K562 (cell line): ENCODE measurements at regions not wholly inside any gene's neighbourhood (a gene's known extent, or its start where the extent isn't known, plus 50 kb on each side); places are given as distances from the start of the nearest gene placed in this dataset.

Experiments
- ATAC-seq: fragments of 200-7000 bp; cut with Tn5 transposase; 3 replicates; pipeline ENCODE4 v1.9.1; 2020; ENCODE audit warnings: moderate library complexity
- BruUV-seq: library from RNA; stranded (reverse); fragments of 400-500 nt; replicated peaks from 2 replicates; lab custom pipeline; 2021; lab: Mats Ljungman, UMichigan
- CTCF ChIA-PET: fragments of 300-600 bp; formaldehyde crosslinking; extraction: SDS; loops from one replicate; lab custom pipeline; 2021; ENCODE audit warnings: low intra/inter-chr PET ratio; lab: Yijun Ruan, JAX
- POLR2A ChIA-PET: fragments of 300-600, 350-650 bp; sonication (Branson Sonifier 250); formaldehyde crosslinking; extraction: SDS; loops from one replicate; lab custom pipeline; 2021; ENCODE audit warnings: antibody characterized with exemption, inconsistent platforms; lab: Yijun Ruan, JAX
- DNase-seq, 4 experiments: peaks; one replicate each; pipeline versions ENCODE4 v3.0.0 to v3.0.0-alpha.2; 2011 to 2018; ENCODE audit warnings: low spot score in 3 of 4, mixed read lengths in 3 of 4; ENCODE audit errors: extremely low read depth in 1 of 4
- FAIRE-seq: peaks from 2 replicates; lab custom pipeline; 2011; peaks lifted over from hg19 to GRCh38; lab: Jason Lieb, UNC
- H2AFZ ChIP-seq: 2 replicates; pipeline ENCODE4 v1.6.0; 2011; ENCODE audit warnings: low read depth, low read length, control low read depth, inconsistent platforms
- H3K27ac ChIP-seq: fragments of 200-600 bp; 3 replicates; pipeline ENCODE4 v1.8.0; 2011; ENCODE audit warnings: low read depth, mild to moderate bottlenecking, control low read depth, inconsistent platforms, low read length, moderate library complexity, mixed read lengths; ENCODE audit errors: extremely low read depth
- H3K27me3 ChIP-seq, 2 experiments: fragments of 300-600 bp in 1 of 2; 2 replicates in 1 of 2; 3 replicates in 1 of 2; pipeline versions ENCODE4 v1.6.0 to v1.8.0; 2011; ENCODE audit warnings: inconsistent platforms in 2 of 2, low read length in 2 of 2, mild to moderate bottlenecking in 1 of 2, mixed read lengths in 1 of 2, moderate library complexity in 1 of 2; ENCODE audit not compliant: control insufficient read depth in 2 of 2, insufficient read depth in 2 of 2
- H3K36me3 ChIP-seq: fragments of 300-600 bp; 3 replicates; pipeline ENCODE4 v1.8.0; 2011; ENCODE audit warnings: mild to moderate bottlenecking, low read length, inconsistent platforms; ENCODE audit not compliant: control insufficient read depth, insufficient read depth
- H3K4me1 ChIP-seq, 2 experiments: fragments of 200-600 bp in 1 of 2; replicated peaks in 1 of 2; 2 replicates in 1 of 2; 3 replicates in 1 of 2; pipeline versions ENCODE4 v1.5.1 to v1.8.0; 2011; ENCODE audit warnings: inconsistent platforms in 2 of 2, low read length in 2 of 2, mild to moderate bottlenecking in 1 of 2, mixed read lengths in 1 of 2, moderate library complexity in 1 of 2; ENCODE audit not compliant: control insufficient read depth in 2 of 2, insufficient read depth in 2 of 2
- H3K4me2 ChIP-seq: 2 replicates; pipeline ENCODE4 v1.6.1; 2011; ENCODE audit warnings: low read length, control low read depth, inconsistent platforms, mixed read lengths; ENCODE audit not compliant: insufficient read depth
- H3K4me3 ChIP-seq: fragments of 200-600 bp; sonication (generic), shearing (Covaris generic); 2 replicates; pipeline ENCODE4 v1.5.1; 2016; ENCODE audit warnings: control low read depth, inconsistent platforms
- H3K79me2 ChIP-seq: fragments of 200-600 bp; 3 replicates; pipeline ENCODE4 v1.8.0; 2011; ENCODE audit warnings: low read length, inconsistent platforms; ENCODE audit not compliant: control insufficient read depth, insufficient read depth
- H3K9ac ChIP-seq, 2 experiments: 2 replicates each; pipeline versions ENCODE4 v1.6.0 to v1.6.1; 2011; ENCODE audit warnings: low read depth in 2 of 2, low read length in 2 of 2, control low read depth in 1 of 2, inconsistent platforms in 1 of 2, mild to moderate bottlenecking in 1 of 2, mixed read lengths in 1 of 2; ENCODE audit not compliant: insufficient read depth in 1 of 2
- H3K9me1 ChIP-seq: one replicate; pipeline ENCODE4 v1.6.0; 2011; ENCODE audit warnings: inconsistent platforms, mild to moderate bottlenecking, low read length, moderate library complexity; ENCODE audit not compliant: control insufficient read depth, insufficient read depth
- H3K9me3 ChIP-seq: replicated peaks from 2 replicates; pipeline ENCODE4 v1.5.1; 2011; ENCODE audit warnings: low read depth, low read length, inconsistent platforms; ENCODE audit not compliant: control insufficient read depth, insufficient read depth
- H4K20me1 ChIP-seq: replicated peaks from 2 replicates; pipeline ENCODE4 v1.6.1; 2011; ENCODE audit warnings: low read length, inconsistent platforms, mixed read lengths; ENCODE audit not compliant: control insufficient read depth, insufficient read depth
- AFF4 ChIP-seq: sonication (generic); formaldehyde crosslinking; IDR thresholded peaks from 2 replicates; pipeline ENCODE4 v1.8.0; 2023; ENCODE audit warnings: mild to moderate bottlenecking, missing genetic modification reagents
- WGBS: fragments of 100-300 bp; shearing (Covaris generic); methylation state at CpG from one replicate; pipeline ENCODE4 v1.1.6; 2016; ENCODE audit warnings: low coverage, mixed read lengths; ENCODE audit not compliant: insufficient coverage; ENCODE audit errors: missing lambda C conversion rate; 5-methylcytosine and 5-hydroxymethylcytosine counted together
- in situ Hi-C: fragments of 300-500 bp; cut with MboI; formaldehyde crosslinking; loops from 4 replicates; pipeline ENCODE4 v1.15.0; 2018; ENCODE audit warnings: inconsistent platforms, mixed read lengths
- intact Hi-C: fragments of 100-400 bp; cut with micrococcal nuclease; formaldehyde crosslinking; loops from 2 replicates; pipeline ENCODE4 v1.14.2; 2022

GRCh38 chr4:165605811-165606210 is 227.0 kb downstream of the CPE start:
- Histone ChIP-seq H3K27ac (no peak overlapping the region), H3K36me3 (no peaks in the 10 kb centered on the region), H3K9me1 (no peaks in the 10 kb centered on the region), H3K79me2 (no peaks in the 10 kb centered on the region), H3K4me3 (no peak overlapping the region), H3K9ac (no peak overlapping the region), H4K20me1 (no peaks in the 10 kb centered on the region), H3K4me2 (no peak overlapping the region), H3K4me1 (no peaks in the 10 kb centered on the region), H2AFZ (no peak overlapping the region), H3K9me3 (no peaks in the 10 kb centered on the region), H3K27me3 (no peaks in the 10 kb centered on the region)
- ChIA-PET POLR2A (no interaction called here), CTCF (interaction anchor here (0.6 kb wide), 1 partner anchor 98 kb away, joined by 4 read pairs; no protein-coding TSS in a partner anchor)
- intact Hi-C loops (no loop called here), in situ Hi-C loops (no loop called here)
- TF ChIP-seq AFF4 (CRISPR knock-in tag), result no peak
- DNase-seq, result no peak
- ATAC-seq, result no peak
- no TSS peak for BruUV-seq
- 0% methylated on average over 1 of the region's 1 CpG for WGBS
- no peak for FAIRE-seq
